ENCODE measurements at regions not wholly inside any gene's neighbourhood (a gene's known extent, or its start where the extent isn't known, plus 50 kb on each side); places are given as distances from the start of the nearest gene placed in this dataset.

GRCh38 chr1:219276049-219276738 lies 102.5 kb downstream of the LYPLAL1 start:
- TF ChIP-seq, protein P1, sequence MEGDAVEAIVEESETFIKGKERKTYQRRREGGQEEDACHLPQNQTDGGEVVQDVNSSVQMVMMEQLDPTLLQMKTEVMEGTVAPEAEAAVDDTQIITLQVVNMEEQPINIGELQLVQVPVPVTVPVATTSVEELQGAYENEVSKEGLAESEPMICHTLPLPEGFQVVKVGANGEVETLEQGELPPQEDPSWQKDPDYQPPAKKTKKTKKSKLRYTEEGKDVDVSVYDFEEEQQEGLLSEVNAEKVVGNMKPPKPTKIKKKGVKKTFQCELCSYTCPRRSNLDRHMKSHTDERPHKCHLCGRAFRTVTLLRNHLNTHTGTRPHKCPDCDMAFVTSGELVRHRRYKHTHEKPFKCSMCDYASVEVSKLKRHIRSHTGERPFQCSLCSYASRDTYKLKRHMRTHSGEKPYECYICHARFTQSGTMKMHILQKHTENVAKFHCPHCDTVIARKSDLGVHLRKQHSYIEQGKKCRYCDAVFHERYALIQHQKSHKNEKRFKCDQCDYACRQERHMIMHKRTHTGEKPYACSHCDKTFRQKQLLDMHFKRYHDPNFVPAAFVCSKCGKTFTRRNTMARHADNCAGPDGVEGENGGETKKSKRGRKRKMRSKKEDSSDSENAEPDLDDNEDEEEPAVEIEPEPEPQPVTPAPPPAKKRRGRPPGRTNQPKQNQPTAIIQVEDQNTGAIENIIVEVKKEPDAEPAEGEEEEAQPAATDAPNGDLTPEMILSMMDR (conservative IDR thresholded peaks at IDR 0.05 in 1 of 2, IDR thresholded peaks at IDR 0.05 in 1 of 2; ENCODE audit: low read depth in 1 of 2, low read length in 2 of 2): no peak
- TF ChIP-seq EZH2 (IDR thresholded peaks at IDR 0.05; ENCODE audit: low read length, missing control alignments): no peak
